HCT116 (cell line): ENCODE measurements at regions not wholly inside any gene's neighbourhood (a gene's known extent, or its start where the extent isn't known, plus 50 kb on each side); places are given as distances from the start of the nearest gene placed in this dataset.

Experiments
- ATAC-seq: fragments of 200-7000 bp; cut with Tn5 transposase; 2 replicates; pipeline ENCODE4 v1.9.1; 2020; ENCODE audit warnings: mild to moderate bottlenecking, moderate library complexity
- BruUV-seq: library from RNA; stranded (reverse); fragments of 400-500 nt; replicated peaks from 2 replicates; lab custom pipeline; 2021; lab: Mats Ljungman, UMichigan
- CTCF ChIA-PET: fragments of 300-600 bp; sonication (Branson Sonifier 250); formaldehyde crosslinking; loops from one replicate; lab custom pipeline; 2021; ENCODE audit warnings: antibody characterized with exemption; lab: Charles Lee
- POLR2A ChIA-PET: fragments of 300-600, 350-600 bp; sonication (Branson Sonifier 250); formaldehyde crosslinking; loops from one replicate; lab custom pipeline; 2021; ENCODE audit warnings: antibody characterized with exemption; lab: Charles Lee
- RAD21 ChIA-PET, 2 experiments: fragments of 300-600 bp; sonication (Branson Sonifier 250); formaldehyde crosslinking; loops; one replicate each; lab custom pipeline; 2023; ENCODE audit warnings: low total read pairs in 2 of 2; ENCODE audit not compliant: uncharacterized antibody in 2 of 2, unreplicated experiment in 2 of 2, low non-redundant PET in 1 of 2; lab: Charles Lee
- DNase-seq: peaks from one replicate; pipeline ENCODE4 v3.0.0-alpha.2; 2010; ENCODE audit warnings: low read depth, low spot score
- H2AFZ ChIP-seq: fragments of 200-600 bp; shearing (Covaris generic), sonication (generic); 2 replicates; pipeline ENCODE4 v1.6.1; 2017; ENCODE audit warnings: low read depth, mixed run types, mixed read lengths, antibody characterized with exemption, low read length; ENCODE audit not compliant: poor library complexity, severe bottlenecking
- H3K27ac ChIP-seq: 2 replicates; pipeline ENCODE4 v1.5.1; 2012; ENCODE audit warnings: low read depth, low read length
- H3K27me3 ChIP-seq: fragments of 200-600 bp; sonication (generic); 2 replicates; pipeline ENCODE4 v1.6.1; 2016; ENCODE audit warnings: mixed run types, low read length, mixed read lengths; ENCODE audit not compliant: insufficient read depth
- H3K36me3 ChIP-seq, 2 experiments: fragments of 200-500 bp in 1 of 2; fragments of 200-600 bp in 1 of 2; sonication (Bioruptor generic) in 1 of 2; sonication (generic) in 1 of 2; 2 replicates each; pipeline versions ENCODE4 v1.5.1 to v1.6.1; 2014 to 2016; ENCODE audit warnings: low read length in 2 of 2, inconsistent platforms in 1 of 2, mixed read lengths in 1 of 2, mixed run types in 1 of 2; ENCODE audit not compliant: insufficient read depth in 2 of 2, control insufficient read depth in 1 of 2
- H3K4me1 ChIP-seq, 2 experiments: fragments of 200-600 bp in 1 of 2; sonication (generic) in 1 of 2; 2 replicates each; pipeline versions ENCODE4 v1.5.1 to v1.6.1; 2012 to 2017; ENCODE audit warnings: low read length in 2 of 2, inconsistent platforms in 1 of 2, mild to moderate bottlenecking in 1 of 2, mixed read lengths in 1 of 2, mixed run types in 1 of 2, moderate library complexity in 1 of 2; ENCODE audit not compliant: insufficient read depth in 2 of 2, control insufficient read depth in 1 of 2
- H3K4me2 ChIP-seq: fragments of 200-600 bp; sonication (generic); 2 replicates; pipeline ENCODE4 v1.6.1; 2017; ENCODE audit warnings: mixed run types, low read length, mixed read lengths
- H3K4me3 ChIP-seq, 2 experiments: fragments of 200-600 bp in 1 of 2; sonication (generic) in 1 of 2; replicated peaks in 1 of 2; 2 replicates each; pipeline ENCODE4 v1.5.1; 2011 to 2016; ENCODE audit warnings: low read length in 2 of 2, control low read depth in 1 of 2, low read depth in 1 of 2, mild to moderate bottlenecking in 1 of 2, mixed read lengths in 1 of 2, mixed run types in 1 of 2
- H3K79me2 ChIP-seq: fragments of 200-600 bp; sonication (generic); 2 replicates; pipeline ENCODE4 v1.6.1; 2017; ENCODE audit warnings: mild to moderate bottlenecking, mixed run types, low read length, moderate library complexity, mixed read lengths; ENCODE audit not compliant: insufficient read depth
- H3K9ac ChIP-seq: fragments of 200-600 bp; sonication (generic); 2 replicates; pipeline ENCODE4 v1.6.1; 2016; ENCODE audit warnings: low read length, mixed read lengths
- H3K9me2 ChIP-seq: fragments of 200-600 bp; sonication (generic), shearing (Covaris generic); 2 replicates; pipeline ENCODE4 v1.6.1; 2017; ENCODE audit warnings: mixed run types, mild to moderate bottlenecking, moderate library complexity; ENCODE audit not compliant: insufficient read depth
- H3K9me3 ChIP-seq, 2 experiments: fragments of 200-500 bp in 1 of 2; fragments of 200-600 bp in 1 of 2; sonication (Bioruptor generic) in 1 of 2; sonication (generic) in 1 of 2; 2 replicates each; pipeline ENCODE4 v1.6.1; 2014 to 2017; ENCODE audit warnings: low read length in 2 of 2, mixed read lengths in 2 of 2, inconsistent platforms in 1 of 2, low read depth in 1 of 2, mild to moderate bottlenecking in 1 of 2, mixed run types in 1 of 2, moderate library complexity in 1 of 2; ENCODE audit not compliant: control insufficient read depth in 1 of 2, insufficient read depth in 1 of 2
- H4K20me1 ChIP-seq: fragments of 200-600 bp; sonication (generic), shearing (Covaris generic); 2 replicates; pipeline ENCODE4 v1.6.1; 2017; ENCODE audit warnings: mixed run types, mild to moderate bottlenecking, moderate library complexity; ENCODE audit not compliant: insufficient read depth
- CBX3 ChIP-seq: IDR thresholded peaks from 2 replicates; pipeline ENCODE4 v1.6.1; 2012; ENCODE audit warnings: low read depth
- EGR1 ChIP-seq: IDR thresholded peaks from 2 replicates; pipeline ENCODE4 v1.6.1; 2012; ENCODE audit warnings: low read depth
- ELF1 ChIP-seq: IDR thresholded peaks from 2 replicates; pipeline ENCODE4 v1.6.1; 2012; ENCODE audit warnings: low read depth, borderline replicate concordance
- EZH2 ChIP-seq: fragments of 200-600 bp; sonication (generic); IDR thresholded peaks from 2 replicates; pipeline ENCODE4 v1.6.1; 2017; ENCODE audit warnings: antibody characterized with exemption, mixed run types
- FOSL1 ChIP-seq: IDR thresholded peaks from 2 replicates; pipeline ENCODE4 v1.6.1; 2012; ENCODE audit warnings: low read depth
- JUND ChIP-seq: IDR thresholded peaks from 2 replicates; pipeline ENCODE4 v1.6.1; 2012
- POLR2A ChIP-seq: IDR thresholded peaks from 2 replicates; pipeline ENCODE4 v1.7.0; 2011; ENCODE audit warnings: borderline replicate concordance; ENCODE audit not compliant: insufficient read depth, insufficient read length; ENCODE audit errors: extremely low read depth
- POLR2AphosphoS5 ChIP-seq: IDR thresholded peaks from 2 replicates; pipeline ENCODE4 v1.6.1; 2011; ENCODE audit warnings: mild to moderate bottlenecking, low read depth, low read length, moderate library complexity
- RAD21 ChIP-seq: IDR thresholded peaks from 2 replicates; pipeline ENCODE4 v1.6.1; 2012; ENCODE audit warnings: low read depth, mild to moderate bottlenecking
- SP1 ChIP-seq: IDR thresholded peaks from 2 replicates; pipeline ENCODE4 v1.6.1; 2012; ENCODE audit warnings: low read depth
- SRF ChIP-seq: IDR thresholded peaks from 2 replicates; pipeline ENCODE4 v1.6.1; 2012; ENCODE audit warnings: low read depth
- TCF7L2 ChIP-seq: IDR thresholded peaks from 2 replicates; pipeline ENCODE4 v1.7.0; 2011; ENCODE audit warnings: borderline replicate concordance, inconsistent platforms; ENCODE audit not compliant: insufficient read depth, insufficient read length; ENCODE audit errors: extremely low read depth
- YY1 ChIP-seq: IDR thresholded peaks from 2 replicates; pipeline ENCODE4 v1.6.1; 2011; ENCODE audit warnings: low read length, low read depth, moderate library complexity, mild to moderate bottlenecking; ENCODE audit not compliant: insufficient replicate concordance; ENCODE audit errors: extremely low read depth
- ZFX ChIP-seq: fragments of 450-650 bp; IDR thresholded peaks from 2 replicates; pipeline ENCODE4 v1.6.1; 2017
- intact Hi-C: fragments of 100-400 bp; cut with micrococcal nuclease; formaldehyde crosslinking; loops from 2 replicates; pipeline ENCODE4 v1.10.0; 2022
- TF ChIP-seq, protein P1 (sequence below): IDR thresholded peaks from 2 replicates; pipeline ENCODE4 v1.6.1; 2012
- TF ChIP-seq, protein P2 (sequence below): IDR thresholded peaks from 2 replicates; pipeline ENCODE4 v1.6.1; 2011; ENCODE audit warnings: mild to moderate bottlenecking, low read length, moderate library complexity; ENCODE audit not compliant: insufficient replicate concordance; ENCODE audit errors: extremely low read depth
- TF ChIP-seq, protein P3 (sequence below): IDR thresholded peaks from 2 replicates; pipeline ENCODE4 v1.6.1; 2012

DNA sequence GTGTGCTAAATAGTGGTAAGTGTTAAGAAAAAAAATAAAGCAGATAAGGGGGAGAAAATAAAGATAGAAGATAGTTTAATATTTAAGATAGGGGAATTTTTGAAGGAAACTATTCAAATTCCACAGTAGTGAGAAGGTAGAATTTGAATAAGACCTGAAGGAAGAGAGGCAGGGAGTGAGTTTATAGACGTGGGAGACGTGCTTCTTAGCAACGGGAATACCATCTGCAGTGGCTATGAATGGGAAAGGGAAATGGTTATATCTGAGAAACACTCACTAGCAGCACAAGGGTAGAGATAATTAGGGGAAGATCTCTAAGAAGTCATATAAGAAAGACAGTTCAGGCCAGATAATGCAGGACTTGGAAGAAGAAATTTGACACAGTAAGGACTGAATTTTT, 854.5 kb upstream of the EPHA5 start (continued):
- TF ChIP-seq ELF1 (no peak), CBX3 (no peak), RAD21 (no peak)
- TF ChIP-seq, protein P1, sequence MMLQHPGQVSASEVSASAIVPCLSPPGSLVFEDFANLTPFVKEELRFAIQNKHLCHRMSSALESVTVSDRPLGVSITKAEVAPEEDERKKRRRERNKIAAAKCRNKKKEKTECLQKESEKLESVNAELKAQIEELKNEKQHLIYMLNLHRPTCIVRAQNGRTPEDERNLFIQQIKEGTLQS: no peak
- TF ChIP-seq, all 23 proteins: peak for 0

DNA sequence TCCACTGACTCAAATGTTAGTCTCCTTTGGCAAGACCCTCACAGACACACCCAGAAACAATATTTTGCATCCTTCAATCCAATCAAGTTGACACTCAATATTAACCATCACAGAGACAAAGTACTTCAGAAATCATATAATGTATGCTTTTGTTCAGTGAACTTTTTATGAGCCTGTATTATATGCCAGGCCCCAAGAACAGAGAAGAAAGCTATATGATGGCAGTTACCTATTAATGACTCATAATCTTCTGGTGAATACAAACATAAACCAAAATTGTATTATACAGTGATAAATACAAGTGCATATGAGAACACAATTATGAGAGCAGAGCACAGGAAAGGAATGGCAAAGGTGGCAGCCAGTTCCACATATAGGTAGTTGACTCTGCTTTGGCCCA, 852.0 kb upstream of the EPHA5 start:
- H3K36me3 ChIP-seq: no peaks in the 10 kb centered on the region
- ChIA-PET CTCF (no interaction called here), POLR2A (no interaction called here), RAD21 (no interaction called here)
- TF ChIP-seq EZH2: no peak
- no TSS peak for BruUV-seq
- H3K4me2 ChIP-seq: no peak overlapping the region
- intact Hi-C loops: no loop called here
- H3K27ac ChIP-seq: no peak overlapping the region
- no peak overlapping the region for H3K4me3 ChIP-seq
- no peaks in the 10 kb centered on the region for H4K20me1 ChIP-seq
- H3K4me1 ChIP-seq: no peaks in the 10 kb centered on the region
- H3K9me2 ChIP-seq: no peaks in the 10 kb centered on the region
- peaks cover 5 to 21% of the 10 kb centered on the region in 2 experiments; a peak in 2 of 4 replicates for H3K9me3 ChIP-seq
- H3K9ac ChIP-seq: no peak overlapping the region
- H3K27me3 ChIP-seq: no peaks in the 10 kb centered on the region
- no peak overlapping the region for H2AFZ ChIP-seq
- ATAC-seq: no peak
- no peaks in the 10 kb centered on the region for H3K79me2 ChIP-seq
- no peak for DNase-seq

DNA sequence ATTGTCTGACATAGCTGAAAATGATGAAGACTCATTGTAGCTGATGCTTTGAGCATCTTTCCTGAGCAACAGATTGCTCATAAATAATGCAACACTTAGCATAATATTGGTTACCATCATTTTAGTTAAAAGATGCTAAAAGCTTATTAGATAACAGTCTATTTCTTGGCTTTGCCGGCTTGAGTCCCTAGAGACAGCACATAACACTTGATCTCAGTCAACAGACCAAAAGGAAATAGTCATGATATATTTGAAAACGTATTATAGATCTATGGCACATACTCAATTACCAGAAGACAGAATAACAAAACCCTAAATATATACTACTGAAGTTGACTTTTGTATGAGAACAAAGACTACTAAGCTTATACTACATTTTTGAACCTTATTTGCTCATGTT, 846.7 kb upstream of the EPHA5 start:
- Histone ChIP-seq H3K36me3 (no peaks in the 10 kb centered on the region), H3K27me3 (no peaks in the 10 kb centered on the region), H3K9me3 (peaks cover 0 to 14% of the 10 kb centered on the region in 2 experiments), H4K20me1 (no peaks in the 10 kb centered on the region), H3K9ac (no peak overlapping the region), H3K27ac (no peak overlapping the region), H3K4me2 (no peak overlapping the region), H3K4me1 (no peaks in the 10 kb centered on the region), H3K79me2 (no peaks in the 10 kb centered on the region), H3K4me3 (no peak overlapping the region), H3K9me2 (no peaks in the 10 kb centered on the region), H2AFZ (no peak overlapping the region)
- DNase-seq (no peak), ATAC-seq (no peak)
- CTCF ChIA-PET: no interaction called here
- POLR2A ChIA-PET: no interaction called here
- RAD21 ChIA-PET: no interaction called here
- intact Hi-C loops: no loop called here
- no peak for TF ChIP-seq ELF1
- no peak for TF ChIP-seq EGR1
- no peak for TF ChIP-seq ZFX
- no peak for TF ChIP-seq TCF7L2
- TF ChIP-seq FOSL1: no peak
- no peak for TF ChIP-seq CBX3
- no peak for TF ChIP-seq JUND
- no peak for TF ChIP-seq YY1
- TF ChIP-seq SRF: no peak
- no peak for TF ChIP-seq POLR2A
- TF ChIP-seq, protein P1: no peak
- TF ChIP-seq, protein P2, sequence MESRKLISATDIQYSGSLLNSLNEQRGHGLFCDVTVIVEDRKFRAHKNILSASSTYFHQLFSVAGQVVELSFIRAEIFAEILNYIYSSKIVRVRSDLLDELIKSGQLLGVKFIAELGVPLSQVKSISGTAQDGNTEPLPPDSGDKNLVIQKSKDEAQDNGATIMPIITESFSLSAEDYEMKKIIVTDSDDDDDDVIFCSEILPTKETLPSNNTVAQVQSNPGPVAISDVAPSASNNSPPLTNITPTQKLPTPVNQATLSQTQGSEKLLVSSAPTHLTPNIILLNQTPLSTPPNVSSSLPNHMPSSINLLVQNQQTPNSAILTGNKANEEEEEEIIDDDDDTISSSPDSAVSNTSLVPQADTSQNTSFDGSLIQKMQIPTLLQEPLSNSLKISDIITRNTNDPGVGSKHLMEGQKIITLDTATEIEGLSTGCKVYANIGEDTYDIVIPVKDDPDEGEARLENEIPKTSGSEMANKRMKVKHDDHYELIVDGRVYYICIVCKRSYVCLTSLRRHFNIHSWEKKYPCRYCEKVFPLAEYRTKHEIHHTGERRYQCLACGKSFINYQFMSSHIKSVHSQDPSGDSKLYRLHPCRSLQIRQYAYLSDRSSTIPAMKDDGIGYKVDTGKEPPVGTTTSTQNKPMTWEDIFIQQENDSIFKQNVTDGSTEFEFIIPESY: no peak
- TF ChIP-seq, protein P3, sequence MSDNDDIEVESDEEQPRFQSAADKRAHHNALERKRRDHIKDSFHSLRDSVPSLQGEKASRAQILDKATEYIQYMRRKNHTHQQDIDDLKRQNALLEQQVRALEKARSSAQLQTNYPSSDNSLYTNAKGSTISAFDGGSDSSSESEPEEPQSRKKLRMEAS: no peak
- no peak for TF ChIP-seq POLR2AphosphoS5
- no peak for TF ChIP-seq RAD21
- TF ChIP-seq SP1: no peak
- BruUV-seq: no TSS peak
